HEK293 (cell line): ENCODE measurements at regions not wholly inside any gene's neighbourhood (a gene's known extent, or its start where the extent isn't known, plus 50 kb on each side); places are given as distances from the start of the nearest gene placed in this dataset.

Experiments used
- CTCF ChIA-PET: fragments of 350-600 bp; formaldehyde crosslinking; extraction: SDS; loops from one replicate; lab custom pipeline; 2021; ENCODE audit warnings: antibody characterized with exemption; lab: Yijun Ruan, JAX
- POLR2A ChIA-PET: fragments of 300-600 bp; formaldehyde crosslinking; extraction: SDS; loops from one replicate; lab custom pipeline; 2020; ENCODE audit warnings: antibody characterized with exemption, inconsistent platforms; lab: Yijun Ruan, JAX
- H3K27ac ChIP-seq: fragments of 200-500 bp; sonication (Bioruptor generic); 2 replicates; pipeline ENCODE4 v1.5.1; 2014; ENCODE audit warnings: low read depth, low read length, control low read depth, inconsistent platforms; ENCODE audit errors: extremely low read depth
- H3K36me3 ChIP-seq, 2 experiments: fragments of 200-500 bp in 1 of 2; sonication (Bioruptor generic) in 1 of 2; 1 replicate in 1 of 2; 2 replicates in 1 of 2; pipeline ENCODE4 v1.5.1; 2014 to 2017; ENCODE audit warnings: inconsistent platforms in 2 of 2, low read length in 2 of 2; ENCODE audit not compliant: control insufficient read depth in 2 of 2, insufficient read depth in 1 of 2
- H3K4me1 ChIP-seq: fragments of 200-500 bp; sonication (Bioruptor generic); 2 replicates; pipeline ENCODE4 v1.5.1; 2014; ENCODE audit warnings: mild to moderate bottlenecking, low read length, inconsistent platforms; ENCODE audit not compliant: control insufficient read depth, insufficient read depth
- H3K4me3 ChIP-seq: 2 replicates; pipeline ENCODE4 v1.5.1; 2011; ENCODE audit warnings: low read depth, mild to moderate bottlenecking, control low read depth, low read length, moderate library complexity
- H3K9me3 ChIP-seq: fragments of 200-500 bp; sonication (Bioruptor generic); 2 replicates; pipeline ENCODE4 v1.5.1; 2014; ENCODE audit warnings: low read depth, low read length, inconsistent platforms; ENCODE audit not compliant: control insufficient read depth, insufficient read depth
- CTCF ChIP-seq: fragments of 450-650 bp; formaldehyde crosslinking; IDR thresholded peaks from 2 replicates; pipeline ENCODE4 v1.5.1; 2016; ENCODE audit warnings: missing biosample characterization, missing genetic modification characterization
- PRDM6 ChIP-seq: fragments of 450-650 bp; formaldehyde crosslinking; IDR thresholded peaks from 2 replicates; pipeline ENCODE4 v1.5.1; 2017; ENCODE audit warnings: missing biosample characterization, missing genetic modification characterization
- RBAK ChIP-seq: fragments of 450-650 bp; formaldehyde crosslinking; IDR thresholded peaks from 2 replicates; pipeline ENCODE4 v1.5.1; 2016; ENCODE audit warnings: missing biosample characterization, missing genetic modification characterization
- SP3 ChIP-seq: fragments of 450-650 bp; formaldehyde crosslinking; IDR thresholded peaks from 2 replicates; pipeline ENCODE4 v1.5.1; 2016; ENCODE audit warnings: missing biosample characterization, missing genetic modification characterization
- ZBTB7A ChIP-seq: fragments of 450-650 bp; formaldehyde crosslinking; IDR thresholded peaks from 2 replicates; pipeline ENCODE4 v1.5.1; 2016; ENCODE audit warnings: low read depth, missing biosample characterization, missing genetic modification characterization
- ZNF214 ChIP-seq: fragments of 450-650 bp; formaldehyde crosslinking; IDR thresholded peaks from 2 replicates; pipeline ENCODE4 v1.5.1; 2017; ENCODE audit warnings: missing biosample characterization, mild to moderate bottlenecking, missing genetic modification characterization, borderline replicate concordance
- ZNF449 ChIP-seq: fragments of 450-650 bp; formaldehyde crosslinking; IDR thresholded peaks from 2 replicates; pipeline ENCODE4 v1.5.1; 2017; ENCODE audit warnings: missing biosample characterization, mild to moderate bottlenecking, missing genetic modification characterization, moderate library complexity
- ZNF518A ChIP-seq: fragments of 450-650 bp; formaldehyde crosslinking; conservative IDR thresholded peaks from 2 replicates; pipeline ENCODE4 v1.5.1; 2016; ENCODE audit warnings: low read depth, missing biosample characterization, missing genetic modification characterization
- ZNF530 ChIP-seq: fragments of 450-650 bp; formaldehyde crosslinking; IDR thresholded peaks from 2 replicates; pipeline ENCODE4 v1.5.1; 2016; ENCODE audit warnings: low read depth, missing biosample characterization, missing genetic modification characterization
- ZNF558 ChIP-seq: fragments of 450-650 bp; formaldehyde crosslinking; IDR thresholded peaks from 2 replicates; pipeline ENCODE4 v1.5.1; 2016; ENCODE audit warnings: missing biosample characterization, missing genetic modification characterization
- ZNF571 ChIP-seq: fragments of 450-650 bp; formaldehyde crosslinking; IDR thresholded peaks from 2 replicates; pipeline ENCODE4 v1.5.0; 2017; ENCODE audit warnings: missing biosample characterization, missing genetic modification characterization
- ZNF580 ChIP-seq: fragments of 450-650 bp; formaldehyde crosslinking; IDR thresholded peaks from 2 replicates; pipeline ENCODE4 v1.5.1; 2016; ENCODE audit warnings: missing biosample characterization, missing genetic modification characterization
- ZNF677 ChIP-seq: fragments of 450-650 bp; IDR thresholded peaks from 2 replicates; pipeline ENCODE4 v1.5.0; 2018; ENCODE audit warnings: missing biosample characterization, mild to moderate bottlenecking, missing genetic modification characterization, moderate library complexity
- ZNF701 ChIP-seq: fragments of 450-650 bp; formaldehyde crosslinking; IDR thresholded peaks from 2 replicates; pipeline ENCODE4 v1.5.1; 2016; ENCODE audit warnings: missing biosample characterization, missing genetic modification characterization
- ZNF791 ChIP-seq: fragments of 450-650 bp; formaldehyde crosslinking; IDR thresholded peaks from 2 replicates; pipeline ENCODE4 v1.5.1; 2016; ENCODE audit warnings: missing biosample characterization, missing genetic modification characterization
- ZSCAN23 ChIP-seq: fragments of 450-650 bp; formaldehyde crosslinking; IDR thresholded peaks from 2 replicates; pipeline ENCODE4 v1.5.1; 2016; ENCODE audit warnings: missing biosample characterization, missing genetic modification characterization

GRCh38 chr4:60134099-60134498 lies 1066.0 kb upstream of the ADGRL3 start:
- ChIA-PET POLR2A (no interaction called here), CTCF (no interaction called here)
- Histone ChIP-seq H3K9me3 (no peaks in the 10 kb centered on the region), H3K36me3 (no peaks in the 10 kb centered on the region), H3K4me1 (no peaks in the 10 kb centered on the region), H3K4me3 (no peak overlapping the region), H3K27ac (no peak overlapping the region)
- TF ChIP-seq PRDM6 (tag by site-specific recombination) (no peak), ZBTB7A (no peak)

GRCh38 chr4:60155088-60155487 lies 1045.0 kb upstream of the ADGRL3 start:
- no peaks in the 10 kb centered on the region for H3K36me3 ChIP-seq
- no peak overlapping the region for H3K4me3 ChIP-seq
- no peaks in the 10 kb centered on the region for H3K4me1 ChIP-seq
- ChIA-PET CTCF (no interaction called here), POLR2A (no interaction called here)
- H3K27ac ChIP-seq, result no peak overlapping the region
- TF ChIP-seq ZSCAN23 (tag by site-specific recombination), result no peak
- no peak for TF ChIP-seq ZNF701 (tag by site-specific recombination)
- TF ChIP-seq ZNF580 (tag by site-specific recombination), result no peak
- no peak for TF ChIP-seq ZNF791 (tag by site-specific recombination)
- TF ChIP-seq ZNF558 (tag by site-specific recombination), result no peak
- TF ChIP-seq SP3 (tag by site-specific recombination), result no peak
- no peaks in the 10 kb centered on the region for H3K9me3 ChIP-seq

- CTCF ChIA-PET, result no interaction called here
- POLR2A ChIA-PET, result no interaction called here
- H3K4me1 ChIP-seq, result no peaks in the 10 kb centered on the region
Observed at GRCh38 chr4:60173103-60173502, 1027.0 kb upstream of the ADGRL3 start.

GRCh38 chr4:60173718-60174117 lies 1026.4 kb upstream of the ADGRL3 start:
- CTCF ChIA-PET, result no interaction called here
- POLR2A ChIA-PET, result no interaction called here
- no peak overlapping the region for H3K4me3 ChIP-seq
- TF ChIP-seq ZNF214 (no peak), ZNF518A (tag by site-specific recombination) (no peak), CTCF (no peak), ZNF677 (tag by site-specific recombination) (no peak), RBAK (tag by site-specific recombination) (no peak)

More at GRCh38 chr4:60173103-60173502, 1027.0 kb upstream of the ADGRL3 start:
- H3K27ac ChIP-seq, result no peak overlapping the region
- TF ChIP-seq ZNF530 (tag by site-specific recombination) (no peak), ZNF571 (tag by site-specific recombination) (no peak), ZNF449 (tag by site-specific recombination) (no peak)
- TF ChIP-seq, all 188 proteins: peak for 0
- no peaks in the 10 kb centered on the region for H3K36me3 ChIP-seq
- H3K9me3 ChIP-seq, result no peaks in the 10 kb centered on the region
- H3K4me3 ChIP-seq, result no peak overlapping the region

More at GRCh38 chr4:60173718-60174117, 1026.4 kb upstream of the ADGRL3 start:
- Histone ChIP-seq H3K36me3 (no peaks in the 10 kb centered on the region), H3K9me3 (no peaks in the 10 kb centered on the region), H3K4me1 (no peaks in the 10 kb centered on the region), H3K27ac (no peak overlapping the region)
